Right lobe of liver (tissue), 4 donors: ENCODE measurements at regions not wholly inside any gene's neighbourhood (a gene's known extent, or its start where the extent isn't known, plus 50 kb on each side); places are given as distances from the start of the nearest gene placed in this dataset.

Experiments used
- POLR2A ChIP-seq: fragments of 450-650 bp; IDR thresholded peaks from one replicate; pipeline ENCODE4 v1.6.1; 2017; ENCODE audit warnings: antibody characterized with exemption, mild to moderate bottlenecking
- TF ChIP-seq, protein P1 (sequence below), 4 donors: fragments of 200-600 bp in 3 of 4; fragments of 450-650 bp in 1 of 4; IDR thresholded peaks; one replicate each; pipeline versions ENCODE4 v1.5.1 to v1.8.0; 2016 to 2022; ENCODE audit warnings: antibody characterized with exemption in 4 of 4, mild to moderate bottlenecking in 2 of 4
- donor health status: DM: no; HTN: no; CAD: no.
- donor health status: DM: no; HTN: no; CAD: no.
- donor health status: DM: no; HTN: yes; CAD: no.

GRCh38 chr3:80408030-80408721, 640.4 kb upstream of the ROBO1 start:
- TF ChIP-seq, protein P1, sequence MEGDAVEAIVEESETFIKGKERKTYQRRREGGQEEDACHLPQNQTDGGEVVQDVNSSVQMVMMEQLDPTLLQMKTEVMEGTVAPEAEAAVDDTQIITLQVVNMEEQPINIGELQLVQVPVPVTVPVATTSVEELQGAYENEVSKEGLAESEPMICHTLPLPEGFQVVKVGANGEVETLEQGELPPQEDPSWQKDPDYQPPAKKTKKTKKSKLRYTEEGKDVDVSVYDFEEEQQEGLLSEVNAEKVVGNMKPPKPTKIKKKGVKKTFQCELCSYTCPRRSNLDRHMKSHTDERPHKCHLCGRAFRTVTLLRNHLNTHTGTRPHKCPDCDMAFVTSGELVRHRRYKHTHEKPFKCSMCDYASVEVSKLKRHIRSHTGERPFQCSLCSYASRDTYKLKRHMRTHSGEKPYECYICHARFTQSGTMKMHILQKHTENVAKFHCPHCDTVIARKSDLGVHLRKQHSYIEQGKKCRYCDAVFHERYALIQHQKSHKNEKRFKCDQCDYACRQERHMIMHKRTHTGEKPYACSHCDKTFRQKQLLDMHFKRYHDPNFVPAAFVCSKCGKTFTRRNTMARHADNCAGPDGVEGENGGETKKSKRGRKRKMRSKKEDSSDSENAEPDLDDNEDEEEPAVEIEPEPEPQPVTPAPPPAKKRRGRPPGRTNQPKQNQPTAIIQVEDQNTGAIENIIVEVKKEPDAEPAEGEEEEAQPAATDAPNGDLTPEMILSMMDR (IDR thresholded peaks at IDR 0.05), result no peak
- TF ChIP-seq POLR2A, result no peak
